Muscle of arm (tissue), 1 donor: ENCODE measurements at regions not wholly inside any gene's neighbourhood (a gene's known extent, or its start where the extent isn't known, plus 50 kb on each side); places are given as distances from the start of the nearest gene placed in this dataset.

Source experiments
- DNase-seq: peaks from one replicate; pipeline ENCODE4 v3.0.0-alpha.2; 2013

DNA sequence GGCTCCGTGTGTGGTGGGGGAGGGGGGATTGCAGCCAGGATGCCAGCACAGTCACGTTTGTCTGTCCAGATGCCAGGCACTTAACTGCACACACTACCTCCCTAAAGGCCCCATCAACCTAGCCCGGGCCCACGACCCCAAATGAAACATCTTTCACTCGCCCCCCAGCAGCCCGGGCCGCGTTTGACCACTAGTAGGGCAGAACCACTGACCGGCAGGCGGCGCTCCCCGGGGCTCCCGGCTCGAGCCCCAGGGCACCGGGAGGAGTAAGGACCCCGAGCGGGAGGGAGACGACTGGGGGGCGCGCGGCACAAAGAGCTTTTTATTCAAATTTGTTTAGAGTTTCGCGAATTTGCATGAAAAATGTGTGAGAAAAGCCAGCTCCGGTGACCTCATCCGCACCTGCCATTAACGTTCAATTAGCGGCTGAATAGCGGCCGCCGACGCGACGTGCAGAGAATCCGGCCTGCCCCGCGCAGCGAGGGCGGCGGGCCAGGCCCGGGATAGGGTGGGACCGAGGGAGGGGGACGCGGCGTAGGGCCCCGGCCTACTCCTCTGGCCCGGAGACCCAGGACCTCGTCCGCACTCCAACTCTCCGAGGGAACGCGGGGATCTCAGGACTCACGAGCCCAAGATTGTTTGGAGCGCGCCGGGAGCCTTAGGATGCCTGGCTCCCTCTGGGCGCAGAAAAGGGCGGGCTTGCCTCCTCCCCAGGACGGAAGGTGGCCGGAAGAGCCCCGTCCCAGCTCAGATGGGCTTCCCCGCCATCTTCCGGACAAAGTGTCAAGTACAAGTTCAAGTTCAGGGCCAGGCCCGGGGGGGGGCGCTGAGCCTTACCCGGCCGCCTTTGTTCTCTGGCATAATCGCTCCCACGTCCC lies 64.9 kb upstream of the POLG start:
- no peak for DNase-seq

DNA sequence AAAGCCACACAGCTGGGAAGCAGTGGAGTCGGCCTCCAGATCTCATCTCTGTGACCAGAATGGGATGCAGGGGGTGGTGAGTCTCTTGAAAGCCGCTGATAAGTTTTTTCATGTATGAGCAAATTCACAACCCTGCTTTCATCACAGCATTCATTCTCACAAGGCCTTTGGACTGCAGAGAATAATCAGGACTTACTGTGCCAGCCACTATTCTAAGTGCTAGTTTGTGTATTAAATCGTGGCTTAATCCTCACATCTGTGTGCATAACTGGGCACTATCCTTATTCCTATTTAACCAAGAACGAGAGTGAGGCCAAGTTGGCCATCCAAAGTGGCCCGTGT lies 64.2 kb upstream of the POLG start:
- DNase-seq, result no peak

DNA sequence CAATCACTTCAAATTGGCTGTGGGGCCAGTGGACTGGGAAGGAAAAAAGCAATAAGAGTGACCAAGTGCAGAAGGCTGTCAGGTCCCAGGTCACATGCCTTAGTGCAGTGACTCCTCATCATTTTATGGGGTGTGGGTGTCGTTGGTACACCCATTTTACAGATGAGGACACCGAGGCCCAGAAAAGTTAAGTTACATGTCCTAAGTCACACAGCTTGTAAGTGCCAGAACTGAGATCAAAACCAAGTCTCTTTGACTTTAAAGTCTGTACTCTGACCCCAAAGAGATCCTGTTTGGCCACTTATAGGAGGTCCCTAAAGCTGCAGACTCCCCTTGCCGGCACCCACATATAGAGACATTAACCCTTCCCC lies 63.0 kb upstream of the POLG start:
- no peak for DNase-seq

- DNase-seq, result no peak
Observed at GRCh38 chr15:89396723-89397652, 62.4 kb upstream of the POLG start.

DNA sequence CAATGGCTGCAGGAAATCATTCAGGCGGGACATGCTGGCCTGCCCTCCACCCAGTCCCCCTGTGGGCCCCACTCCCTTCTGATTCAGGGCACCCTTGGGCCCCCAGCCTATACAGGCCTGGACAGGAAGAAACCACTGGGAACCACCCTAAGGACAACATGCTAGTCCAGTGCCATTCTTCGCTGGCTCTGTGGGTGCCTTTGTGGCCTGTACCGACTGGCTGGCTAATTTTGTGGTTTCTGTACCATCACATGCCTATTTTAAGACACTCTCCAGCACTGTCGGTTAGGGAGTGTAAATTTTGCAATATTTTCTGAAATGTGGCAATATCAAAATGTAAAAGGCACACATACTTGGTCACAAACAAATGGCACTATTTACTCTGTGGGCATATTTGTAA lies 61.4 kb upstream of the POLG start:
- no peak for DNase-seq

DNA sequence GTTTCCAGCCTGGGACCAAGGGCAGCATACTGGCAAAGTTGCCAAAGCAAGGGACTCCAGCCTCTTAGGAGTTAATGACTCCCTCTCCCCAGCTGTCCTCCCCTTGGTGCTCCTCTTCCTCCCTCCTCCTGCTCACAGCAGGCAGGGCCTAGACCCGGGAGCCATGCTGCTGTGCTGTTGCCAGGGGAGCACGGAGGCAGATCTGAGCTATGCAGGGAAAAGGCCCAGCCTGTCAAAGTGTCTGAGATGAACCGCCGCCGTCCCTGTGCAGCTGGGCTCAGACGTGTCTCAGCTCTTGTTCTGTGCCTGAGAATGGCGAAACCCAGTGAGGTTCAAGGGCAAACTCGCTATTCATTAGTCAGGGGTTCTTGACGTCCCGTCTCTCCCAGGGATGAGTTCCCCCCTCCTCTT lies 60.8 kb upstream of the POLG start:
- no peak for DNase-seq

DNA sequence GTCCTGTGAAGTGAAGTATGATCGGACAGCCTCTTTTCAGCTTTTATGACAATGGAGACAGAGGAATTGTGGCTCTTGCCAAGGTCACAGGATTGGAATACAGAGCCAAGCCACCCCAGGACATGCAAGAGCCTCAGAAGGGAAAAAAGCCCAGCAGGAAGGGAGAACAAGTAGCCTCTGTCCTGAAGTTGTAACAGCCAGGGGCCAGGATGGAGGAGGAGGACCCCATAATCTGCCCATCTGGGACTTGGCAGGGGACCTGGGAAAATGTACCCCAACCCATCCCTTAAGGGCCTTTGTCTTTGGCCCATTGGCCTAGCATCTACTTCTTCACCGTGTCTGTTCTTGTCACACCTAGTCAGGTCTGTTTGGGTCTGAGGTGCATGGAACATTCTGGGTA lies 60.4 kb upstream of the POLG start:
- no peak for DNase-seq

DNA sequence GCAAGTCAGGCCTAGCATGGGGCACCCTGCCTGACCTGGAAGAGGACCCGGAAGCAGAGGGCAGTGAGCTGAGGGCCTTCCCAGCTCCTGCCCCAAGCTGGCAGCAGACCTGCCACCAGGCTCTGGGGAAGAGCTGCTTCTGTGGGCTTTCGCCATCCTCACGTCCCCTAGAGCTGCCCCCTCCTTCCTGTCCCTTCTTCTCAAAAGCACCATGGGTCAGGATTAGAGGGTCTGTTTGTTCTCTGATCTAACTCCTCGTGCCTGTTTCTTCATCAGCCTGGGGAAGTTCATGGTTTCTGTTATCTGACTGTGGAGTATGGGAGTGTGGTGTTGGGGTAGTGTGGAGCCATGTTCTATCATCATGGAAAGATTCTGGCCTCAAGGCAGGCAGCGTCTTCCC lies 58.4 kb upstream of the POLG start:
- no peak for DNase-seq

DNA sequence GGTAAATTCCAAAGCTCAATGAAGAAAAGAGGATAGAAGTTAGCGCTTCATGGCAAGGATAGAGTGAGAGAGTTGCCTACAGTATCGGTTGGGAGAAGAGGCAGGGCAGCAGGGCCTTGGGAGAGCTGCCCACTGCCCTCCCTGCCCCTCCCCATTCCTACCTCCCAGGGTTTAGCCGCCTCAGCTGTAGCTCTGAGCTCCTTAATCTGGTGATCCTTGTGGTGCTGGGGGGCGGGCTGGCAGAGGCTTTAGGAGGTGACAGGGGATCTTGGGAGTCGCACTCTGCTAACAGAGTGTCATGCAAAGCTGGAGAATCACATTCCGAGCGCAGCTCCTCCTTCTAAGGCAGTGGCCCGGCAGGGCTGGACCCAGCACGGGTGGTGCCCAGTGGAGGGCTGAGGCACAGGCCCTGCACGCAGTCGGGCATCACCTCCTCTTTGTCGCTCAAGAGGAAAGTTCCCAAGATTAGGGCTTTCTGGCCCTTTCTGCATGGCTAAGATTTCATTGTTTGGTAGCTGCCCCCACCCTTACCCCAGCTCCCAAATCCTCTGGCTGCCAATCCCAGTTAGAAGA lies 57.1 kb upstream of the POLG start:
- no peak for DNase-seq

GRCh38 chr15:89389841-89390603 lies 55.4 kb upstream of the POLG start:
- DNase-seq, result no peak

DNA sequence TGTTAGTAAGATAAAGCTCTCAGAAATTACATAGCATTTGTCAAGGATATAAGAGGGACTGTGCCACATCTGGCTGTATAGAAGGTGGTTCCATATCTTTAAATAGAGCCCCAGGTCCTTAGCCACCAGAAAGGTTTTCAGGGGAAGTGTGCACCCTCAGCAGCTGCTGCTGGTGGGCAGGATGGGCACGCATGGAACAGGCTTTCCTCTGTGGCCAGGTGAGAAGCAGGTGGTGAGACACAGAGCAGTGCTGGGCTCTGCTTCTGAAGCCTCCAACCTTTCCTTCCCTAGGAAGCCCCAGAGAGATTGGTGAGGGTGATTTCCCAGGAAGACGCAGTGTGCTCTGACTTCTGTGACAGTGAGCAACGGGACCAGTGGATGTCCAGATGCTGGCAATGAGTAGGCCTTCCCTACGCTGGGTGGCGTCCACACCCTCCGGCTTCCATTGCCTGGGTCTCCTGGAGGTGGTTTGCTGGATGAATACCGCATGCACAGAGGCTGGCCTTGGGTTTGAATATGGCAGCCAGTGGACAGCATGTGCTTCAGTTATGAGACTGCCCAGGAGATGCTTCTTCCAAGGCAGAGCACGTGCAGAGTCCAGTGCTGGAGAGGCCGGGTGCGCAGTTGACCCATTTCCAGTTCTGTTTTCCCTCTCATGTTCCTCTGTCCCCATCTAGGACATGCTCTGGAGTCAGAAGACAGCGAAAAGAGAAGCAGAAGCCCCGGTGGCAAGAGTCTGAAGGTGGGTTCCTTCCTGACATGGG lies 52.7 kb upstream of the POLG start:
- no peak for DNase-seq

- no peak for DNase-seq
Observed at GRCh38 chr15:89385596-89386331, 51.1 kb upstream of the POLG start.
